ENCODE measurements at regions not wholly inside any gene's neighbourhood (a gene's known extent, or its start where the extent isn't known, plus 50 kb on each side); places are given as distances from the start of the nearest gene placed in this dataset.

GRCh38 chr4:163221467-163221866 is 54.8 kb upstream of the NAF1 start:
- TF ChIP-seq, protein P1, sequence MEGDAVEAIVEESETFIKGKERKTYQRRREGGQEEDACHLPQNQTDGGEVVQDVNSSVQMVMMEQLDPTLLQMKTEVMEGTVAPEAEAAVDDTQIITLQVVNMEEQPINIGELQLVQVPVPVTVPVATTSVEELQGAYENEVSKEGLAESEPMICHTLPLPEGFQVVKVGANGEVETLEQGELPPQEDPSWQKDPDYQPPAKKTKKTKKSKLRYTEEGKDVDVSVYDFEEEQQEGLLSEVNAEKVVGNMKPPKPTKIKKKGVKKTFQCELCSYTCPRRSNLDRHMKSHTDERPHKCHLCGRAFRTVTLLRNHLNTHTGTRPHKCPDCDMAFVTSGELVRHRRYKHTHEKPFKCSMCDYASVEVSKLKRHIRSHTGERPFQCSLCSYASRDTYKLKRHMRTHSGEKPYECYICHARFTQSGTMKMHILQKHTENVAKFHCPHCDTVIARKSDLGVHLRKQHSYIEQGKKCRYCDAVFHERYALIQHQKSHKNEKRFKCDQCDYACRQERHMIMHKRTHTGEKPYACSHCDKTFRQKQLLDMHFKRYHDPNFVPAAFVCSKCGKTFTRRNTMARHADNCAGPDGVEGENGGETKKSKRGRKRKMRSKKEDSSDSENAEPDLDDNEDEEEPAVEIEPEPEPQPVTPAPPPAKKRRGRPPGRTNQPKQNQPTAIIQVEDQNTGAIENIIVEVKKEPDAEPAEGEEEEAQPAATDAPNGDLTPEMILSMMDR (IDR thresholded peaks at IDR 0.05): no peak
- TF ChIP-seq EP300 (IDR thresholded peaks at IDR 0.05) (no peak), POLR2AphosphoS5 (IDR thresholded peaks at IDR 0.05) (no peak)
